ENCODE measurements at regions not wholly inside any gene's neighbourhood (a gene's known extent, or its start where the extent isn't known, plus 50 kb on each side); places are given as distances from the start of the nearest gene placed in this dataset.

GRCh38 chr18:57296336-57296735 lies 56.0 kb upstream of the ST8SIA3 start:
- TF ChIP-seq CTCF (conservative IDR thresholded peaks at IDR 0.05; ENCODE audit: low read depth, low read length) (no peak), CEBPB (IDR thresholded peaks at IDR 0.05; ENCODE audit: low read depth, low read length) (no peak), RAD21 (IDR thresholded peaks at IDR 0.05; ENCODE audit: low read length) (no peak), POLR2A (IDR thresholded peaks at IDR 0.05; ENCODE audit: low read depth, low read length) (no peak), BHLHE40 (IDR thresholded peaks at IDR 0.05; ENCODE audit: low read depth, low read length) (no peak), USF2 (IDR thresholded peaks at IDR 0.05; ENCODE audit: low read depth, low read length) (no peak), MAZ (IDR thresholded peaks at IDR 0.05; ENCODE audit: borderline replicate concordance, low read depth, low read length) (no peak), RCOR1 (IDR thresholded peaks at IDR 0.05; ENCODE audit: insufficient replicate concordance, low read length) (no peak), SMC3 (IDR thresholded peaks at IDR 0.05; ENCODE audit: low read depth, low read length) (no peak), MAFK (IDR thresholded peaks at IDR 0.05; ENCODE audit: low read depth, low read length) (no peak)

Measured in IMR-90 (cell line).